GM19452 (cell line): ENCODE measurements at regions not wholly inside any gene's neighbourhood (a gene's known extent, or its start where the extent isn't known, plus 50 kb on each side); places are given as distances from the start of the nearest gene placed in this dataset.
"Not testable (repeated sequence)": the region's sequence is repeated elsewhere in the genome, so short reads cannot be mapped to it uniquely, and the experiment has no call there.

ENCODE experiments used
- ATAC-seq: cut with Tn5 transposase; IDR thresholded peaks from one replicate; pipeline ENCODE4 v1.9.1; 2021; ENCODE audit not compliant: unreplicated experiment

GRCh38 chr11:80746300-80746699, 1305.5 kb upstream of the TENM4 start:
- no peak for ATAC-seq

DNA sequence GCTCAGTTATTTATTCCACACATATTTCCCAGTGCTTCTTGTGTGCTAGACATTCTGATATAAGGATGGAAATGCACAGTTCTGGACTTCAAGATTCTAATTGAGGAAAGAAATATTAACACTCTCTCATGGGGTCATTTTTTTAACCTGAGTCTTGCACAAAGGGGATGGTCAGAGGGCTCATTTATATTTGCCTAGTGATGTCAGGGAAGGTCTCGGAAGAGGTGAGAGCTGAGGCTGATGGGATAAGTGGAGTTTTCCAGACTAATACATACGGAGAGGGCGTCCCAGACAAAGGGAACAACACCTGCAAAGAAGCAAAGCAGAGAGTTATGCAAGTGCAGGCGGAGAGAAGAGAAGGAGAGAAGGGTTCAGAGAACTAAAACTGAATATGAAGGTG, 1304.6 kb upstream of the TENM4 start:
- no peak for ATAC-seq

- ATAC-seq = no peak
These were observed 1293.0 kb upstream of the TENM4 start for GRCh38 chr11:80733790-80734189.

GRCh38 chr11:80733361-80733760, 1292.5 kb upstream of the TENM4 start:
- ATAC-seq = no peak

DNA sequence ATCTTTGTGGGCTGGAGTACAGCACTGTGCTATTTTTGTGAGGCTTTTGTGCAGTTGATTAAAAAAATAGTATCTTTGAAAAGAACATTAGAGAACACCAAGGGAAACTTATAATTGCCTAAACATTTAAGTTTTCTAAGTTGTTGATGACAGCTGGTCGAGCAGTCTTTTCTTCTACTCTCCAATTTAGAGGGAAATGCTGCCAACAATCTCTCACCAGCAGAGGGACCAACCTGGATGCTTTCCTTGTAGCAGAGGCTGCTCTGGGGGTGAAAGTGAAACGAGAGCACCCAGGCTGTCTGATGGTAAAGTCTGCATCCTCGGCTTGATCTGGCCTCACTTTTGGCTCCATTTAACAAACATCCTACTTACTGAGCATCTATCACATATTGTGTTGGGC, 1286.5 kb upstream of the TENM4 start:
- ATAC-seq = peak; percentile 89

DNA sequence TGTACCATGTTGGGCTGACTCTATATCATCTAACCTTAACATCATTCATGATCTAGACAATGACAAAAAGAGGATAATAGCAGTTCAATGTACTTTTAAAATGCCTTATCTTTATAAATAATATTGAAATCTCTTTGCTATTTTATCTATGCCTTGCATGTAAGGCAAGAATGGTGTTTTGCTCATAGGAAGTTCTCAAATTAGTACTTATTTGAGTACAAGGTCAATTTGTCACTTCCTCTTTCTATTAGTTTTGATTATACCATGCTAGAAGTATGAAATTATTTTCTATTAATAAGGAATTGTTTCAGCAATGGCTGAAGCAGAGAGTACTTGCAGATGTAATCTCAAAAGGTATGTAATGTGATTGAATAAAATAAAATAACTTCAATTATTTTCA, 1285.4 kb upstream of the TENM4 start:
- no peak for ATAC-seq

- no peak for ATAC-seq
These were observed 1283.5 kb upstream of the TENM4 start for GRCh38 chr11:80724366-80724765.

GRCh38 chr11:80722629-80723028, 1281.8 kb upstream of the TENM4 start:
- ATAC-seq = no peak

DNA sequence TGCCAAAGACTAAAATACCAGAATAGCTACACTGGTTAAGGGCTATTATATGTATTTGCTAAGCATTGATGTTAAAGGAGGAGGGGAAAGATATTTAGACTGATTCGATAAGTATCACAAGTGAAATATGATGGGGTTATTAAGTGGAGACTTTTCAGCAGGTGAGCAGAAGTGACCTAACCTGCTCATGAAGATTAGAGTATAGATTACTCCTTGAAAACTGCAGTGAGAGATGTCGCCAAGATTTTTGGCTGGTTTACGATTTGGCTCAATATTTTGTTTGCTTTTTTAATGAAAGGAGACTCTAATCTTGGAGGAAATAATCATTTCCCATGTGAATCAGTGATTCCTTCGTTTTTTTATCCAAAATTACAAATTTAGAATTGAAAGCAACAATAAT, 1279.5 kb upstream of the TENM4 start:
- no peak for ATAC-seq

DNA sequence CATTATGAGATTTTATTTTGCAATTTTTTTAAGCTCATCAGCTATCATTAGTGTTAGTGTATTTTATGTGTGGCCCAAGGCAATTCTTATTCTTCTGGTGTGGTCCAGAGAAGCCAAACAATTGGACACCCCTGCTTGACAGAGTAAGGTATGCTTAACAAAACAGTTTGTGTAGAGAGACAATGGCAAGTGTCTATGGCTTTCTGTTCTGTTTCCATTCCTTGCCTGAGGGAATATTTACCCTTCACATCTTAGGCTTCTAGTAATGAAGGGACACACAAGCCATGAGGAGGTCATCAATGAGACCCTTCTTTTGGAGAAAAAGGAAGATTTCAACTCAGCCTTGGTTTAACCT, 1278.4 kb upstream of the TENM4 start:
- ATAC-seq = no peak

GRCh38 chr11:80718611-80719291, 1277.9 kb upstream of the TENM4 start:
- no peak for ATAC-seq

DNA sequence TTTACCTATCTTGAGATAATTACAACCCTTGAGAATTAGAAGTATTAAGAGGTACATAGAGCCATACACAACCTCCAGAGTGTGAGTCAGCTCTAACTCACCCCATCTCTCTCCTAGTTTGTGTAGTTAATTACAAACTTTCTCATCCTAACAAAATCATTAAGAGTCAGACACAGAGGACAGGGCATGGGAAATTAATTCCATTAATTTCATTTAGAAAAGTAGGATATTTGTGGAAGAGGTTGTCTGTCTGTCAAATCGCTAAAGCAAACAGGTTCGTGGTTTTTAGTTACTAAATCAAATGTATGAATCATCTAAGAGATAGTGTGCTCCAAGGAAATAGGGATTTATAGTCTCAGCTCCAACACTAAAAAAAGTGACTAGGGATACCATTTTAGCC, 1261.4 kb upstream of the TENM4 start:
- no peak for ATAC-seq

GRCh38 chr11:80700386-80700785, 1259.6 kb upstream of the TENM4 start:
- no peak for ATAC-seq

DNA sequence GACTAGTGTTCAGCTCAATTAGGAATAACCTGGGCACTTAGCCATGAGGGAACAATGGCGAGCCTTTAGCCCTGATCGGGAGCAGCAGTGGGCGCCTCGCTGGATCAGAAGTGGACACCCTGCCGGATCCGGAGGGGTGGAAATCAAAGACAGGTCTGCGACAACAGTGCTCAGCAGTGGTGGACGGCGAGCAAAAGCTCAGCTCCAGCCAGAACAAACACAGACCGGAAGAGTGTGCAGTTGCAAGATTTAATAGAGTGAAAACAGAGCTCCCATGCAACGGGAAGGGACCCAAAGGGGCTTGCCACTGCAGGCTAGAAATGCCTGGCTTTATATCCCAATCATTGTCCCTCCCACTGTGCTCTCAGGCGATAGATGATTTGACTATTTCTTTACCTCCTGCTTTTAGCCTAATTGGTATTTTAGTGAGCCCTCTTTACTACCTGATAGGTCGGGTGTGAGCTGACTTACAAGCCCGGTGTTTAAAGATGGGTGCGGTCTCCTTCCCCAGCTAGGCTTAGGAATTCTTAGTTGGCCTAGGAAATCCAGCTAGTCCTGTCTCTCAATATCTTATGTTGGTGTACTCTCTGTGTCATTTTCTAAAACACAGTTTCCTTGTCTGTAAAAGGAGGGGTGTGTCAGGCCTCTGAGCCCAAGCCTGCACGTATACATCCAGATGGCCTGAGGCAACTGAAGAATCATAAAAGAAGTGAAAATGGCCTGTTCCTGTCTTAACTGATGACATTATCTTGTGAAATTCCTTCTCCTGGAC, 1258.8 kb upstream of the TENM4 start:
- not testable (repeated sequence) for ATAC-seq

GRCh38 chr11:80698637-80699036, 1257.8 kb upstream of the TENM4 start:
- no peak for ATAC-seq

GRCh38 chr11:80694385-80694784, 1253.6 kb upstream of the TENM4 start:
- no peak for ATAC-seq

- no peak for ATAC-seq
These were observed 1247.1 kb upstream of the TENM4 start for GRCh38 chr11:80687941-80688340.

GRCh38 chr11:80686889-80687288, 1246.1 kb upstream of the TENM4 start:
- ATAC-seq = no peak

DNA sequence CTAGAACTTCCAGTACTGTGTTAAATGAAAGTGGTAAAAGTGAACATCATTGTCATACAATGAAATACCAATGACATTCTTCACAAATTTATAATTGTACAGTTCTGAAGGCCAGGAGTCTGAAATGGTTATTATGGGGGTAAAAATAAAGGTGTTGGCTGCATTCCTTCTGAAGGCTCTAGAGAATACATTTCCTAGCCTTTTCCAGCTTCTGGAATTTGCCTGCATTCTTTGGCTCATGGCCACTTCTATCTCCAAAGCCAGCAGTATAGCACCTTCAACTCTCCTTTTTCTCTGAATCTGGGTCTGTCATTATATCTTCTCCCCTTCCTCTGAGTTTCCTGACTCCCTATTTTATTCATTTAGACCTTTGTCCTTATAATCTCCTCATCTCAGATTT, 1232.7 kb upstream of the TENM4 start:
- no peak for ATAC-seq

DNA sequence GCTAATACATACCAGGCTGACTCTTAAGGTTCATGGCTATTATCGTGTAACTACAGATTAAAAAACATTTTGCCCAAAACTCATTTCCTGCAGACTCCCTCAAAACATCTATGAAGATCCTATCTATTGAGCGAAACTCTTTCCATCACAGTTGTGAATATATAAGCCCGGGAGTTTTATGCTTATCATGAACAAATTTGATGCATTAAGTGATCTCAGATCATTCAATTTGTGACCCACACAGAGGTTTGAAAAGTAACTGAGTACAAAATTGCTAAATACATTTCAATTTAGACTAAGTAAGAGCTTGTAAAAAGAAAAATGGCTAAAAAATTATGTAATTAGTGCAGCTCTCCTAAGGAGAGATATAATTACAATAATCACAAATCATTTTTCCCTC, 1228.8 kb upstream of the TENM4 start:
- no peak for ATAC-seq

DNA sequence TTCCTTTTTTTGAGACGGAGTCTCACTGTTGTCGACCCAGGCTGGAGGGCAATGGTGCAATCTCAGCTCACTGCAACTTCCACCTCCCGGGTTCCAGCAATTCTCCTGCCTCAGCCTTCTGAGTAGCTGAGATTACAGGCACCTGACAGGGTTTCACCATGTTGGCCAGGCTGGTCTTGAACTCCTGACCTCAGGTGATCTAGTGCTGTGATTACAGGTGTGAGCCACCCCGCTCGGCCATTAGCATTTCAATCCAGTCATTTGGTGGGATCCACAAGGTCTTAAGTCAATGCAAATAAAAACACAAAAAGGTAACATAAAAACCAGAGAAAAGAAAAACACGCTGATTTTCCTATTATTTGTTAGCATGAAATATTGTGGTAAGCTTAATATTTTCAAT, 1227.2 kb upstream of the TENM4 start:
- ATAC-seq = no peak

DNA sequence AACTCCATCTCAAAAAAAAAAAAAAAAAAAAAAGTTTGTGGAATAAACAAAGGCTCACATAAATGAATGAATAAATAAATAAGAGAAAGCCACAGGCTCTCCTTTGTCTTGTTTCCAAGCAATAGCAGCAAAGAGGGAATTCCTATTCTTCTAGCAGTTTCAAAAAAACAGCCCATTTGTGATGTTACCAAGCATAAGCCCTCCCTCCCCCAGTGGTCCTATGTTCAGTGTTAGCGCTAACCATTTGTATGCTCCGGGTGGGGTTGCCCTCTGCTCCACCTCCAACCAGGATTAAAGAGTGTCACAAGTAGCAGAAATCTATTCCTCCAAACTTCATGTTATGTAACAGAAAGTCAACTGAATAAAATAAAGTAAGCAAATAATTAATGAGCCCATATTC, 1215.0 kb upstream of the TENM4 start:
- ATAC-seq = no peak

- no peak for ATAC-seq
These were observed 1210.1 kb upstream of the TENM4 start for GRCh38 chr11:80650966-80651365.
